ENCODE measurements at regions not wholly inside any gene's neighbourhood (a gene's known extent, or its start where the extent isn't known, plus 50 kb on each side); places are given as distances from the start of the nearest gene placed in this dataset.

DNA sequence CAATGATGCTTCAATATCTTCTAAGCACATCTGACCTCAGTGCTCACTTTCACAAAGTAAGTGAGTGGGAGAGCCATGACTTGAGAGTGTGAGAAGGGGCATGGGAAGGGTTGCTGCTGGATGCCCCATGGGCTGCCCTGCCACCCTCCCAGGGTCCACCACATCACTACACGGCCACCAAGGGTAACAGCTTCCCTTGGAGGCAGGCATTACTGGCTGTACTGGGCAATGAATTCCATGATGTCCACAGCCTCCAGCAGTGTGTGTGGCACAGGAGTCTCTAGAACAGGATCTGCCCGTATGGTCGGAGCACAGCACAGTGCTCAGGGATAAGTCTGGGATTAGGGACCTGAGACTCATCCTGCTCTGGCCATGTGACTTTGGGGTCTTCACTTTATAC is 481.0 kb upstream of the MYT1L start:
- TF ChIP-seq, protein P1, sequence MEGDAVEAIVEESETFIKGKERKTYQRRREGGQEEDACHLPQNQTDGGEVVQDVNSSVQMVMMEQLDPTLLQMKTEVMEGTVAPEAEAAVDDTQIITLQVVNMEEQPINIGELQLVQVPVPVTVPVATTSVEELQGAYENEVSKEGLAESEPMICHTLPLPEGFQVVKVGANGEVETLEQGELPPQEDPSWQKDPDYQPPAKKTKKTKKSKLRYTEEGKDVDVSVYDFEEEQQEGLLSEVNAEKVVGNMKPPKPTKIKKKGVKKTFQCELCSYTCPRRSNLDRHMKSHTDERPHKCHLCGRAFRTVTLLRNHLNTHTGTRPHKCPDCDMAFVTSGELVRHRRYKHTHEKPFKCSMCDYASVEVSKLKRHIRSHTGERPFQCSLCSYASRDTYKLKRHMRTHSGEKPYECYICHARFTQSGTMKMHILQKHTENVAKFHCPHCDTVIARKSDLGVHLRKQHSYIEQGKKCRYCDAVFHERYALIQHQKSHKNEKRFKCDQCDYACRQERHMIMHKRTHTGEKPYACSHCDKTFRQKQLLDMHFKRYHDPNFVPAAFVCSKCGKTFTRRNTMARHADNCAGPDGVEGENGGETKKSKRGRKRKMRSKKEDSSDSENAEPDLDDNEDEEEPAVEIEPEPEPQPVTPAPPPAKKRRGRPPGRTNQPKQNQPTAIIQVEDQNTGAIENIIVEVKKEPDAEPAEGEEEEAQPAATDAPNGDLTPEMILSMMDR (IDR thresholded peaks at IDR 0.05): no peak
- ATAC-seq (ENCODE audit: low FRiP score): no peak
- DNase-seq (ENCODE audit: low spot score): no peak

DNA sequence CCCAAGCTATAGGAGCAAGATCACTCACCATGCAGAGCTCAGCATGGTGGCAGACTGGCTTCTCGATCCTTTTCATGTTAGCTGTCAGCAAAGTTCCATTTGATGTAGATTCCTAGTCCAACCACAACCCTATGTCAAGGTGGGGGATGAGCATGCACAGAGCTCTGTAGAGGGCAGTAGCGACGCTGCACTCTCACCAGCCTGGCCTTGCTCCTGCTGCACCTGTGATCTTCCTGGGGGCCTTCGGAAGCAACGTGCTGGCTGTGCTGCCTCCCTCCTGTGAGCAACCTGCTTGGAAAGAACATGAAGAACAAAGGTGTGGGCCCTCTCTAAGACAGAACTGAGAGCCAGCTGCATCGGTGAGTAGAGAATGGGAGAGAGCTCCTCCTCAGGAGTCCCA is 479.4 kb upstream of the MYT1L start:
- DNase-seq (ENCODE audit: low spot score) (no peak), ATAC-seq (ENCODE audit: low FRiP score) (no peak)
- TF ChIP-seq, protein P1 (IDR thresholded peaks at IDR 0.05): no peak

DNA sequence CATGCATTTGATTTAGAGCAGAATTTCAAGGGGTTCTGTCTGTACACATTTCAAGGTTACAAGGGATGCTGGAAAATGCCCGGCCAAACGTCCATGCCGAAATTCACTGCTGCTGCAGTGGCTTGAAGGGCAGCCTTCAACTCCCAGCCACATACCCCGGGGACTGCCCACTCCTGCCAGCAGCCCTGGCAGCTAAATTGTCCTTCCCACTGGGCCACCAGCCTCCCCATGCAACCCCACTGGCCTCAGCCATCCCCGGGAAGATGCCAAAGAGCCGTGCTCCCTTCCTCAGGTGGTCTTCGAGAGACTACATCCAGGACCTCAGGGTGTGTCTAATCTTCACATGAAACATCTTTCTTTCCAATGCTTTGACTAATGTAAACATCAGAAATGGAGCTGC is 478.7 kb upstream of the MYT1L start:
- TF ChIP-seq, protein P1 (IDR thresholded peaks at IDR 0.05): no peak
- DNase-seq (ENCODE audit: low spot score): no peak
- ATAC-seq (ENCODE audit: low FRiP score): no peak

DNA sequence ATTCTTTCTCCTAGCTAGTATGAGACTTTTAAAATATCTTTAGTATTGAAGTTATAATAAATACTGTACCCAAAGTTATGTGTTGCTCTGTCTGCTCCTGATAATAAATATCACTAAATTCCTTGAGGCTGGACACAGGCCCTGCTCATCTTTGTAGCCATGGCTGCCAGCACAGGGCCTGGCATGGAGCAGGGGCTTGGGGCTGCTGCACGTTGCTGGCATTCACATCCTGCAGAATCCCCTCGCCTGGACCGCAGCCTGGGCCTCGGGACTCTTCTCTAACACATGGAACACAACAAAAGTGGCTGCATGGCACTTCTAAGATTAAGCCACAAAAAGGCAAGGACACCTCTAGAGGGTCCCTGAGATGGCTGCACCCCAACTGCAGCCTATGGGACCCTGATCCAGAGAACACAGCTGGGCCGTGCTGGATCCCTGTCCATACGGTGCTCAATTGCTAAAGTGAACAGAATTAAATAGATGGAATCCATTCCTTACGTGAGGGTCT is 477.5 kb upstream of the MYT1L start:
- ATAC-seq (ENCODE audit: low FRiP score): no peak
- no peak for DNase-seq (ENCODE audit: low spot score)
- TF ChIP-seq, protein P1 (IDR thresholded peaks at IDR 0.05): no peak

DNA sequence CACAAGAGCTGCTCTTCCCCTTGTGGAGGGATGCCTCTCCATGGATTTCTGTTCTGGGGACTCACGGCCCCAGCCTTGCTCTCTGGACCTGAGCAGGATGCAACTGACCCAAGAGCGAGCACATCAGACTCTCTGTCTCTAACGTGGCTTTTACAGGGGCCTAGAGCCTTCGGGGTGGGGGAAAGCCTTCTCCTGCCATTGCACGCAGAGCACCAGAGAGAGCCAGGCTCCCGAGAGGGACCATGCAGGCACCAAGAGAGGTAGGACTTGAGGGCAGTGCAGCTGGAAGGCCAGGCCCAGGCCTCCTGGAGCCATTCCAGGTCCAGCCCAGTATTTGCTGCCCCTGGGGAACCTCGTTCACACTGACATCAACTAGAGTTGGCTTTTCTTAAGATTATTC is 475.6 kb upstream of the MYT1L start:
- TF ChIP-seq, protein P1 (IDR thresholded peaks at IDR 0.05): no peak
- DNase-seq (ENCODE audit: low spot score) (no peak), ATAC-seq (ENCODE audit: low FRiP score) (no peak)

DNA sequence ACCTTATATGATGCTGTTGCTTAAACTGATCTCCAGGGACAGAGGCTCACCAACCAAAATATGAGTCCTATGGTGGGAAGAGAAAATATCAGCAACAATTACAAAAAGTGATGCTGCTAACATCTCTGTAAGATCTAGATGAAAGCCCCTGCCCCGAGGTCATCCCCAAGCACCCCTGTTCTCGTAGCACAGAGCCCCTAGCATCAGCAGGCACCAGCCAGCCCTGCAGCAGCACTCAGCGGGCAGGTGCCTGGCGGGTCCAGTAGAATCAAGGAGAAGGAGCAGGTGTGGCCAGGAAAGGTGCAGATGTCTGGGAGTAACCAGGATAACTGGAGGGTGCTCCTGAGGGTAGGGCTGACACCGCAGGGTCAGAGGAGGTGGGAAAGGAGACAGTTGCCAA is 474.2 kb upstream of the MYT1L start:
- no peak for ATAC-seq (ENCODE audit: low FRiP score)
- TF ChIP-seq, protein P1 (IDR thresholded peaks at IDR 0.05): no peak
- DNase-seq (ENCODE audit: low spot score): no peak

DNA sequence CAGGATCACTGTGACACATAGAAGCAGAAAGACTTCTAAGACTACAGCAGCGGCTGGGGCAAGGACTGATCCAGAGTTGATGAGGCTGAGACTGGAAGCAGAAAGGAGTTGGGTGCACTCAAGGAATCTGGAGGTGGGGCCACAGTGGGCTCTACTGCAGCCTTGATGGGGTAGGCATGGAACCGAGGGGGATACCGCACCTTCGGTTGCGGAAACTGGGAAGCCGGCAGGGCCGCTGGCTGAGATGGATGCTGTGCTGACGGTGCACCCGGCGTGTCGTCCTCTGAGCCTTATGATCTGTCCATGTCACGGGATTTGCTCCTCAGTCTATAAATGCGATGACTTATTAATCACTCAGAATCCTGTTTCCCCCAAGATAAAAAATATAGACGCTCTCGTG is 473.5 kb upstream of the MYT1L start:
- ATAC-seq (ENCODE audit: low FRiP score): no peak
- DNase-seq (ENCODE audit: low spot score): no peak
- TF ChIP-seq, protein P1 (IDR thresholded peaks at IDR 0.05): no peak
